ENCODE measurements at regions not wholly inside any gene's neighbourhood (a gene's known extent, or its start where the extent isn't known, plus 50 kb on each side); places are given as distances from the start of the nearest gene placed in this dataset.

- peak; percentile 54 for DNase-seq
Measured at GRCh38 chr11:127624306-127624856, 623.8 kb upstream of the KIRREL3 start.

DNA sequence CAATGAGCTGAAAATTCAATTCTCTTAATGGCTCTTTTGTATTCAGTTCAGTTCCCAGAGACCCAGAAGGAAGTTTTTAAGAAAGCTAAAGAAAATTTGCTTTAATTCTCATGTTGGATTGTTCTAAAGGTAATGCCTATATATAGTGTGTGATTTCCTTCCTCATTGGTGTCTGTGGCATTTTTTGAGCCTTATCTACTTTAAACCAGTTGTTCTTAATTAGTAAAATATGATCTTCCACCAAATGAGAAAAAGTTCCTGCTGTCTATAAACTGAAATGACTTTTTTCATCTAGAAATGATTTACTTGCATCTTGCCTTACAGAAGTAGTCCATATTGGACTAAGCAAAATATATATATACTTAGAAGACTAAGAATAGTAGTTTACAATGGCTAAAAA is 622.1 kb upstream of the KIRREL3 start:
- no peak for DNase-seq

DNA sequence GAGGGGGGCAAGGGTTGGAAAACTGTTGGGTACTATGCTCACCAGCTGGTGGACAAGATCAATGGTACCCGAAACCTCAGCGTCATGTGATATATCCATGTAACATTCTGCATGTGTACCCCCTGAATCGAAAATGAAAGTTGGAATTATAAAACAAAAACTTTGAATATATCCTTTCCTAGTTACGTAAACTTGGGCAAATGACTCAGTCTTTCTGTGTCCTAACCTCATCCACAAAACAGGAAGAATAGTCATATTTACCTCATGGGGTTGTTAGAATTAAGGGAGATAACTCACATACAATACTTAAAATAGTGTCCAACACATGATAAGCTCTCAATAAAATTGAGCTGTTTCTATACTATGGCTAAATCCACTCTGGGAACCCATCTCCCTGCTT is 620.1 kb upstream of the KIRREL3 start:
- no peak for DNase-seq

DNA sequence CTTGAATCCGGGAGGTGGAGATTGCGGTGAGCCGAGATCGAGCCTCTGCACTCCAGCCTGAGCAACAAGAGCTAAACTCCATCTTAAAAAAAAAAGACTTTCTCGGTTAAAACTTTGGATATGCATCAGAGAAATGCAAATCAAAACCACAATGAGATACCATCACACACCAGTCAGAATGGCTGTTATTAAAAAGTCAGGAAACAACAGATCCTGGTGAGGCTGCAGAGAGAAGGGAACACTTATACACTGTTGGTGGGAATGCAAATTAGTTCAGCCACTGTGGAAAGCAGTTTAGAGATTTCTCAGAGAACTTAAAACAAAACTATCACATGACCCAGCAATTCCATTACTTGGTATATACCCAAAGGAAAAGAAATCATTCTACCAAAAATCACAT is 619.4 kb upstream of the KIRREL3 start:
- no peak for DNase-seq

GRCh38 chr11:127618721-127619120 is 618.2 kb upstream of the KIRREL3 start:
- no peak for DNase-seq

GRCh38 chr11:127616158-127616557 is 615.6 kb upstream of the KIRREL3 start:
- DNase-seq: no peak

GRCh38 chr11:127612607-127613006 is 612.0 kb upstream of the KIRREL3 start:
- DNase-seq: no peak

GRCh38 chr11:127609025-127609773 is 608.6 kb upstream of the KIRREL3 start:
- no peak for DNase-seq

- DNase-seq: no peak
Measured at GRCh38 chr11:127607487-127608085, 607.0 kb upstream of the KIRREL3 start.

DNA sequence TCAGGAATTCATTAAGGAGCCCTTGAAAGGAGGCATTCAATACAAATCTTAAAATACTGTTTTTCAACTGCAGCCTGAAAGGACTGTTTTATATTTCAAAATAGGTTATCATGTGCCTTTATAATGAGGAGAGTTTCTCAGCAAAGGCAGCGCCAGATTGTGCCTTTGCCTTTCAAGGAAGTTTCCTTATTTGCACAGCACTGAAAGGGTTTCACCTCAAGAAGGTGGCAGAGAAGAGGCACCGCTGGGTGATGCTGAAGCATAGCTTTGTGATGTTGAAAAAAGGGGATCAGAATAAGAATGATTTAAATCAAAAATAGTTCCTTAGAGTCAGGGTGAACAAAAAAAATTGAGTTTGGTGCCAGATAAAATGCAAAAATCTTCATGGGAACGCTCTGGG is 601.0 kb upstream of the KIRREL3 start:
- no peak for DNase-seq

DNA sequence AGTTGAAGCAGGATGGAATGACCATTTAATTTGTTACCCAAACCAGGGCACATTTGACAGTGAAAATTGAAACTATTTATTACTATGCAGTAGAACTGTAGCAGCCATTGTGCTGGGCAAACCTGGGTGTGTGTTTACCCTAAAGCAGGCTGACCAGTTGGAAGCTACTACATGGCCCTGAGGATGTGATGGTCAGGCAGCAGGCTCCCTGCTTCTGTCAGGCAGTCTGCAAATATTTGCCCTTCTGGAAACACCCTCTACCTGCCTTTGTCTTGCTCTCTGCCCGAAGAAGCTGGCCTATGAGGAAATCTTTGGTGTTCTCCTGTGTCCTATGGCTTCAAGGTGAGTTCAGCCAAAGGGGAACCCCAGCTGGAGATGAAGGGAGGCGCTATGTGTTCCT is 600.1 kb upstream of the KIRREL3 start:
- DNase-seq: no peak

DNA sequence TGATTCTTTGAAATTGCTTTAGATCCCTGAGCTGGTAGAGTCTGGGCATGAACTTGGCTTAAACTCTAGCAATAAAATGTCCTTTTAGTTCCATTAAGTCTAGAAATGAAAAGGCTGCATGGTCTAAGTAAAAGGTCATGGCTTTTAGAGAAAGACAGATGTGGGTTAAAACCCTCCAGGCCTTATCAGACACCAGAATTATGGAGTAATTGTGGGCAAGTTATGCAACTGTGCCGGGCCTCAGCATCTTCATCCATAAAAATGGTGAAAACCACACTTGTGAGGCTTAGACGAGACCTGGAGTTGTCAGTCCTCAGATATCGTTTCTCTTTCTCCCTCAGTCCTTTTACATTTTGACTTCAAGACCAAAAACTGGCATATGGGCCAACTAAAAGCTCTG is 597.9 kb upstream of the KIRREL3 start:
- DNase-seq: no peak

- DNase-seq: no peak
Measured at GRCh38 chr11:127596433-127596832, 595.9 kb upstream of the KIRREL3 start.

GRCh38 chr11:127592371-127592770 is 591.8 kb upstream of the KIRREL3 start:
- no peak for DNase-seq

DNA sequence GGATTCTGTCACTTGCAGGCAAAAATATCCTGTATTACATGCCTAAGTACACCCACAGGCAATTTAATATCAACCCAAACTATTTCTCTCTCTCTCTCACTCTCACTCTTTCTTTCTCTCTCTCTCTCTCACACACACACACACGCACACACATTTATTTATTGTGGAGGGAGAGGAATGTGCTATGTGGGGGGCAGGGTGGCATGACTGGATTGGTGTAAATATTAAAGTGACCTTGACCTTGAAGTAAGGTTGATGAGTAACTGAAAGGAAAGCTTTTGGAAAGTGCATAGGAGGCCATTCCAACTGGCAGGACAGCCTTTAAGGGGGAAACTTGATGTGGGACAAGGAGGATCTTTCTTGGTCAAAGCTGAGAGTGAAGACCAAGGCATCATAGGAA is 589.7 kb upstream of the KIRREL3 start:
- DNase-seq: no peak

DNA sequence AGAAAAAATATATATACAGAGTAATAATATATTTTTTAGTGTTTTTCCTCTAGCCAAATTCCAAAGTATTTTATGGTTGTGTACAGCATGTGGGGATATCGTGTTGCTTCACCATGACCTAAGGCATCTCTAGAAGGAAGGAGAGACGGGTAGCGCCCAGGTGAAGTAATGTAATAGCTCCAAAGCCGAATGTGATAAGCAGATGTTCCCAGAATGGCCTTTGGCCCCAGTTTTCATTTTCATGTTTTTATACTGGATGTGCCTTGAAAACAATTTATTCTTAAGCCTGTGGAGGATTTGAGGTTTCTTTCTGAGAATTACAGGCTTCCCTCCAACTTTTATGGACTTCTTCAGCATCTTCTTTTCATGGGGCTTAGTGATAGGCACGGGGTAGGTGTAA is 587.9 kb upstream of the KIRREL3 start:
- no peak for DNase-seq

GRCh38 chr11:127587511-127587910 is 586.9 kb upstream of the KIRREL3 start:
- DNase-seq: no peak

DNA sequence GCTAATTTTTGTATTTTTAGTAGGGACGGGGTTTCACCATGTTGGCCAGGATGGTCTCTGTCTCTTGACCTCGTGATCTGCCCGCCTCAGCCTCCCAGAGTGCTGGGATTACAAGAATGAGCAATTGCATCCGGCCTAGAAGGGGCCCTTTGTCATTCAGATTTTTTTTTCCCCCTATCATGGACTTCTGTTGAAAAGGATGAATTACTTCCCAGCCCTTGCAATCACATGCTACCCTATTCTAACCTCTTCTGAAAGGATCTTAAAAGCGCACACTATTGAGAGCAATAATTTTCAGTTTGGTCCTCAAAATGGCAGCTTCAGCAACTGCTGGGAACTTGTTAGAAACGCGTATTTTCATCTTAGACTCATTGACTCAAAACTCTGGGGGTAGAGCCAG is 575.6 kb upstream of the KIRREL3 start:
- DNase-seq: no peak

DNA sequence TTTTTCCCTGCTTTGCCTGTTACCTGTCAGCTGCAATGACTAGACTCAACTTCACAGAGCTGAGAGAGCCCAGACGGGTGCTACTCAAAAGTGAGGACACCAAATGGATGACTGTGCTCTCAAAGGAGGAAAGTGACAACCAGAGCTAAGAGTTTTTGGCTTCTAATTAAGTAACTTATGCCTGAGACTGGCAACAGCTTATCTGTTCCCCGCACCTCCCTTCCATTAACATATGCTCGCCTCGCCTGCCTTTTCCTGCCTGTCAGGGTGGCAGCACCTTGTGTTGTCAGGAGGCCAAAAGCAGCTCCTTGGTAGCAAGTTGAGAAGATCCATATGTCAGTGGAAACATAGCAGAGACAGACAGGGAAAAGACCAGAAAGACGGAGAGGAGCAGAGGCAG is 573.9 kb upstream of the KIRREL3 start:
- DNase-seq: no peak

DNA sequence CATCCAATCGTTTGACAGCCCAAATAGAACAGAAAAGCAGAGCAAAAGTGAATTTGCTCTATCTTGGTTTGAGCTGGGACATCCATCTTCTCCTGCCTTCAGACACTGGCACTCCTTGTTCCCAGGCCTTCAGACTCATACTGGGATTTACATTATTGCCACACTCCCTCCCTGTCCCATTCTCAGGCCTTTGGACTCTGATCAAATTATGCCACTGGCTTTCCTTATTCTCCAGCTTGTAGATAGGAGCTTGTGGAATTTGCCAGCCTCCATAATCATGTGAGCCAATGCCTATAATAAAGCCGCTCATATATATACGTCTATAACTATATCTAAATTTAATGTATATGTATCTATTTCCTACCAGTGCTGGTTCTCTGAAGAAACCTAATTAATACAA is 568.3 kb upstream of the KIRREL3 start:
- DNase-seq: no peak

GRCh38 chr11:127567237-127567932 is 566.8 kb upstream of the KIRREL3 start:
- no peak for DNase-seq

DNA sequence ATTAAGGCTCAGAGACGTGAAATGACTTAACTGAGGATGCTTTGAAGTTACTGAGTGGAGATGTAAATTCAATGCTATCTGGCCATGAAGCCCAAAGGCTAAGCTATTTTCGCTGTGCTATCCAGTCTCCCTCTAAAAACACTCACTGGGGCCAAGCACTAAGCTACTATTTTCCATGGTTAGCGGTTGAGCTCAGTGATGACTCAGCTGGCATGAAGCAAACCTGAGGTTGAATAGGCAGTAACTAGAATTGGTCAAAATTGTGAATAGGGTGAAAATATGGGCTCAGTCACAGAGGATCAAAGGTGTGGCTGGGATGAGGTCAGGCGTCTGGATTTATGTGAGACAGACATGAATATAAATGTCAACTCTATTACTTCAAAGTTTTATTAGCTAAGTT is 564.2 kb upstream of the KIRREL3 start:
- DNase-seq: no peak

DNA sequence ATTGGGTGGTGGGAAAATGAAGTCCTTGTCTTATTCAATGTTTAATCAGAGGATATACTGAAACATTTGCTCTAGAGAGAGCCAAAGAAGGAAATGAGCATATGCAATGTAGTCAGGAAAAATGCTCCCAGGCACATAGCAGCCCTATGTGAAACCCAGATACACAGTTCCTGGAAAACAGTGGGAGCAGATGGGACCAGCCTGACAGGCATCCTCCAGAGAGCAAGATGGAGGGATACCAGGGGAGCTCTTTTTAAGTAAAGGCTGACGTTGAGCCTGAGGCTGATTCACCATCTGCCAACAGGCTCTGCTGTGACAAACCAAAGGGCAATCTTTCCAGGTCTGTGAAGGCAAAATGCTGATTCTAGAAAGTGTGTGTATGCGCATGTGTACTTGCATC is 559.4 kb upstream of the KIRREL3 start:
- no peak for DNase-seq

- no peak for DNase-seq
Measured at GRCh38 chr11:127552446-127552845, 551.9 kb upstream of the KIRREL3 start.

Data from DMS79 treated with DMSO at 0.1 percent for 48 hours (cell line).